Upper lobe of right lung (tissue), 1 donor: ENCODE measurements at regions not wholly inside any gene's neighbourhood (a gene's known extent, or its start where the extent isn't known, plus 50 kb on each side); places are given as distances from the start of the nearest gene placed in this dataset.
"Not testable (repeated sequence)": the region's sequence is repeated elsewhere in the genome, so short reads cannot be mapped to it uniquely, and the experiment has no call there.

Source experiments
- ATAC-seq: fragments of 200-7000 bp; cut with Tn5 transposase; one replicate; pipeline ENCODE4 v1.9.1; 2020; ENCODE audit warnings: mild to moderate bottlenecking, moderate library complexity
- DNase-seq: peaks from one replicate; pipeline ENCODE4 v3.0.0-alpha.2; 2020
- H3K27ac ChIP-seq: fragments of 200-600 bp; one replicate; pipeline ENCODE4 v1.8.0; 2022
- H3K27me3 ChIP-seq: fragments of 200-600 bp; one replicate; pipeline ENCODE4 v1.8.0; 2022; ENCODE audit warnings: mild to moderate bottlenecking
- H3K36me3 ChIP-seq: fragments of 200-600 bp; one replicate; pipeline ENCODE4 v1.8.0; 2022
- H3K4me1 ChIP-seq: fragments of 200-600 bp; one replicate; pipeline ENCODE4 v1.8.0; 2022
- H3K4me3 ChIP-seq: fragments of 200-600 bp; one replicate; pipeline ENCODE4 v1.8.0; 2022; ENCODE audit warnings: mild to moderate bottlenecking
- H3K9me3 ChIP-seq: fragments of 200-600 bp; one replicate; pipeline ENCODE4 v1.8.0; 2022
- CTCF ChIP-seq: fragments of 200-600 bp; IDR thresholded peaks from one replicate; pipeline ENCODE4 v1.8.0; 2022; ENCODE audit warnings: antibody characterized with exemption
- intact Hi-C: fragments of 100-400 bp; cut with DNase I; formaldehyde crosslinking; loops from one replicate; pipeline ENCODE4 v1.11.0; 2022
- donor health status: DM: no; HTN: yes; CAD: no; lungs with severe emphysema.

- Histone ChIP-seq H3K36me3 (no peaks in the 10 kb centered on the region), H3K4me3 (no peak overlapping the region), H3K4me1 (no peaks in the 10 kb centered on the region), H3K9me3 (no peaks in the 10 kb centered on the region), H3K27me3 (no peaks in the 10 kb centered on the region), H3K27ac (no peak overlapping the region)
- intact Hi-C loops: no loop called here
- DNase-seq: no peak
- ATAC-seq: no peak
- no peak for TF ChIP-seq CTCF
Measured at GRCh38 chr13:100983111-100983510, 308.5 kb upstream of the TMTC4 start.

DNA sequence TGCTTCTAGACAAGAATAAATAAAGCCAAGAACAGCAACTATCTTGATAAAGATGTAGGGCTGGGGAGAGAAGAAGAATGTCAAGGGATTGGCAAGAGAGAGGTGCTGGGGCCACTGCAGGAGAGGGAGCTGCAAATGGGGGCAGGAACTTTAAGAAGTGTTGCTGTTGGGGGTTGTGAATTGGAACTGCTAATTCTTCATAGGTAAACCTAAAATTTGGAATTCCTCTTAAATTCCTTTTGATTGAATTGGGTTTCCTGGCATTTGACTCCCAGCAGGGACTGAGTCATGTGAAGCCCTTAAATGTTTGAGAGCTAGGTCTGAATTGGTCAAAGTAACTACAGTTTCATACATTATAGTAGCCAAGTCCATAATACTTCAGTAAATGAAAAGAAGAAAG is 305.6 kb upstream of the TMTC4 start:
- TF ChIP-seq CTCF: no peak
- no peaks in the 10 kb centered on the region for H3K27me3 ChIP-seq
- H3K9me3 ChIP-seq: no peaks in the 10 kb centered on the region
- H3K4me1 ChIP-seq: no peaks in the 10 kb centered on the region
- H3K4me3 ChIP-seq: no peak overlapping the region
- intact Hi-C loops: no loop called here
- H3K36me3 ChIP-seq: no peaks in the 10 kb centered on the region
- ATAC-seq (no peak), DNase-seq (no peak)
- H3K27ac ChIP-seq: no peak overlapping the region

DNA sequence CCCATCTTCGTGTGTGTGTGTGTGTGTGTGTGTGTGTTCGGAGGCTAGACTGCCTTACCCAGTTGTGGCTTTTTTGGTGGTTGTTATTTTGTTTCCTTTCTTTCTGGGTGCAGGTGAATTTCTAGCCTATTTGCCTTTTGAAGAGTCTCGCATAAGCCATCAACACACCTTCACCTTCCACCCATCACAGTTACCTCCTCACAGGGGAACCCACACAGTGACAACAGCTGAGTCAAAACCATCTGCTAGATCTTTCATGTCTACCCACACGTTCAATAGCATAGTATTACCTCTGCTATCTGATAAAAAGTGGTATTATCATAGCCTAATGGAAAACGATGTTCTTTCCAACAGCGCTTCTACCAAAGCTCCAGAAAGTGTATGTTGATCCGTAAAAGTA is 303.2 kb upstream of the TMTC4 start:
- ATAC-seq: no peak
- H3K4me3 ChIP-seq: no peak overlapping the region
- no peaks in the 10 kb centered on the region for H3K27me3 ChIP-seq
- TF ChIP-seq CTCF: no peak
- H3K27ac ChIP-seq: no peak overlapping the region
- H3K36me3 ChIP-seq: no peaks in the 10 kb centered on the region
- no peaks in the 10 kb centered on the region for H3K4me1 ChIP-seq
- intact Hi-C loops: no loop called here
- no peak for DNase-seq
- no peaks in the 10 kb centered on the region for H3K9me3 ChIP-seq

- Histone ChIP-seq H3K9me3 (no peaks in the 10 kb centered on the region), H3K36me3 (no peaks in the 10 kb centered on the region), H3K27ac (no peak overlapping the region), H3K4me3 (no peak overlapping the region), H3K27me3 (no peaks in the 10 kb centered on the region), H3K4me1 (no peaks in the 10 kb centered on the region)
- DNase-seq (no peak), ATAC-seq (peak; percentile 44)
- TF ChIP-seq CTCF: no peak
- intact Hi-C loops: no loop called here
Measured at GRCh38 chr13:100976993-100977392, 302.4 kb upstream of the TMTC4 start.

DNA sequence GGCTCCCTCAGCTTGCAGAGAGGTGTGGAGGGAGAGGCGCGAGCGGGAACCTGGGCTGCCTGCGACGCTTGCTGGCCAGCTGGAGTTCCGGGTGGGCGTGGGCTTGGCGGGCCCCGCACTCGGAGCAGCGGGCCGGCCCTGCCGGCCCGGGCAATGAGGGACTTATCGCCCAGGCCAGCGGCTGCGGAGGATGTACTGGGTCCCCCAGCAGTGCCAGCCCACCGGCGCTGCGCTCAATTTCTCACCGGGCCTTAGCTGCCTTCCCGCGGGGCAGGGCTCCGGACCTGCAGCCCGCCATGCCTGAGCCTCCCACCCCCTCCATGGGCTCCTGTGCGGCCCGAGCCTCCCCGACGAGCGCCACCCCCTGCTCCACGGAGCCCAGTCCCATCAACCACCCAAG is 301.1 kb upstream of the TMTC4 start:
- H3K4me3 ChIP-seq, intact Hi-C loops, ATAC-seq, H3K36me3 ChIP-seq, H3K4me1 ChIP-seq, DNase-seq, H3K27me3 ChIP-seq, H3K27ac ChIP-seq, H3K9me3 ChIP-seq: not testable (repeated sequence)

DNA sequence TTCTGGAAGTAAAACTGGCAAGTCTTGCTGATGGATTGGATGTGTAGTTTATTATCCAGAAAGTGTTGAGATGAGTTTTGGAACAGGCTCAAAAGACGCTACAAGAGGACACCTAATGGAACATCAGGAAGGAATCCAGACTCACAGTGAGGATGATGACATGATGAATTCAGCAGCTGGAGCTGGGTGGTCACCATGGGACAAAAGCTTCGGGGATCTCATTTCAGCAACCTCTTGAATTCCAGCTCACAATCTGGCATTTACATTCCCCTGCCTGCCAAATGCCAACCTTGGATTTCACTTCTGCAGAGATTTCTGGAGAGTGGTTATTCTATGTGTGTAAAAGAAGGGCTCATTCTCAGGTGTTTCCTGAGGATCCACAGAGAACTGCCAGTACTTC is 288.0 kb upstream of the TMTC4 start:
- TF ChIP-seq CTCF: no peak
- no peaks in the 10 kb centered on the region for H3K9me3 ChIP-seq
- H3K4me3 ChIP-seq: no peak overlapping the region
- ATAC-seq: no peak
- no peaks in the 10 kb centered on the region for H3K27me3 ChIP-seq
- H3K27ac ChIP-seq: no peak overlapping the region
- intact Hi-C loops: no loop called here
- DNase-seq: no peak
- no peaks in the 10 kb centered on the region for H3K36me3 ChIP-seq
- H3K4me1 ChIP-seq: no peaks in the 10 kb centered on the region
